Loucy (cell line): ENCODE measurements at regions not wholly inside any gene's neighbourhood (a gene's known extent, or its start where the extent isn't known, plus 50 kb on each side); places are given as distances from the start of the nearest gene placed in this dataset.

Experiments used
- H2AFZ ChIP-seq: fragments of 200-600 bp; sonication (generic); 2 replicates; pipeline ENCODE4 v1.6.0; 2016; ENCODE audit warnings: antibody characterized with exemption, mild to moderate bottlenecking, low read length, moderate library complexity
- H3F3A ChIP-seq: fragments of 200-600 bp; 2 replicates; pipeline ENCODE4 v1.6.0; 2016; ENCODE audit warnings: antibody characterized with exemption, low read depth, mild to moderate bottlenecking
- H3K27me3 ChIP-seq: fragments of 200-600 bp; sonication (generic); 2 replicates; pipeline ENCODE4 v1.6.1; 2014; ENCODE audit warnings: low read length, mild to moderate bottlenecking; ENCODE audit not compliant: insufficient read depth, poor library complexity, severe bottlenecking
- H3K36me3 ChIP-seq: fragments of 200-600 bp; sonication (generic); 2 replicates; pipeline ENCODE4 v1.6.1; 2016; ENCODE audit warnings: low read length; ENCODE audit not compliant: insufficient read depth
- H3K4me1 ChIP-seq: fragments of 200-600 bp; sonication (generic); 2 replicates; pipeline ENCODE4 v1.5.1; 2014; ENCODE audit warnings: low read length, mild to moderate bottlenecking; ENCODE audit not compliant: insufficient read depth, poor library complexity, severe bottlenecking
- H3K4me2 ChIP-seq: fragments of 200-600 bp; sonication (generic); 2 replicates; pipeline ENCODE4 v1.6.0; 2014; ENCODE audit warnings: antibody characterized with exemption, low read length, low read depth, mild to moderate bottlenecking; ENCODE audit not compliant: poor library complexity, severe bottlenecking
- H3K4me3 ChIP-seq: fragments of 200-600 bp; sonication (generic); 2 replicates; pipeline ENCODE4 v1.5.1; 2014; ENCODE audit warnings: low read length, mild to moderate bottlenecking, mixed read lengths; ENCODE audit not compliant: poor library complexity, severe bottlenecking
- H3K79me2 ChIP-seq: fragments of 200-600 bp; sonication (generic); 2 replicates; pipeline ENCODE4 v1.6.1; 2014; ENCODE audit warnings: low read length; ENCODE audit not compliant: insufficient read depth
- H3K9ac ChIP-seq: fragments of 200-600 bp; sonication (generic); 2 replicates; pipeline ENCODE4 v1.6.0; 2014; ENCODE audit warnings: mild to moderate bottlenecking, low read depth, low read length, moderate library complexity; ENCODE audit not compliant: poor library complexity, severe bottlenecking
- H3K9me2 ChIP-seq: fragments of 200-600 bp; sonication (generic); replicated peaks from 2 replicates; pipeline ENCODE4 v1.6.1; 2016; ENCODE audit warnings: low read depth, low read length, mixed read lengths
- H3K9me3 ChIP-seq: fragments of 200-600 bp; sonication (generic); 2 replicates; pipeline ENCODE4 v1.6.1; 2014; ENCODE audit warnings: mild to moderate bottlenecking, antibody characterized with exemption, low read length, low read depth; ENCODE audit not compliant: insufficient read depth
- H4K20me1 ChIP-seq: fragments of 200-600 bp; sonication (generic); 2 replicates; pipeline ENCODE4 v1.6.0; 2014; ENCODE audit warnings: antibody characterized with exemption, low read length, mild to moderate bottlenecking; ENCODE audit not compliant: insufficient read depth, poor library complexity, severe bottlenecking
- EZH2phosphoT487 ChIP-seq: fragments of 200-600 bp; IDR thresholded peaks from 2 replicates; pipeline ENCODE4 v1.6.1; 2018; ENCODE audit warnings: antibody characterized with exemption, mild to moderate bottlenecking, moderate library complexity, borderline replicate concordance
- TF ChIP-seq, protein P1 (sequence below): fragments of 200-600 bp; sonication (generic); conservative IDR thresholded peaks from 2 replicates; pipeline ENCODE4 v1.5.1; 2014; ENCODE audit warnings: mild to moderate bottlenecking, antibody characterized with exemption, low read length

DNA sequence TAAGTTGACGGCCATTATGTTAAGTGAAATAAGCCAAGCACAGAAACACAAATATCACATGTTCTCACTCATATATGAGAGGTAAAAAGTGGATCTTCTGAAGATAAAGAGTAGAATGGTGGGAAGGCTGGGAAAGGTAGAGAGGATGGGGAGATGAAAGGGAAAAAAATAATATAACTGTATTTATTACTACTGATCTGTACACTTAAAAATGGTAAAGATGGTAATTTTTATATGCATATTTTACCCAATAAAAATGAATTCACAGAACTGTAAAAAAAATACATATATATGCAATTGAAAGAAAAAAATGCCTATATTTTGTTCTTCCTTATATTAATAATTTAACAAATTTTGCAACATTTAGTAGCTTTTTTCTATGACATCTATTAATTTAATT, 694.4 kb upstream of the MARCKS start:
- Histone ChIP-seq H3K9me3 (no peaks in the 10 kb centered on the region), H3K27me3 (no peaks in the 10 kb centered on the region), H3K9me2 (no peaks in the 10 kb centered on the region), H3K36me3 (no peaks in the 10 kb centered on the region), H3K4me1 (no peaks in the 10 kb centered on the region), H4K20me1 (no peaks in the 10 kb centered on the region), H3K9ac (no peak overlapping the region), H3K4me2 (no peak overlapping the region), H2AFZ (no peak overlapping the region), H3F3A (no peaks in the 10 kb centered on the region), H3K4me3 (no peak overlapping the region), H3K79me2 (no peaks in the 10 kb centered on the region)
- no peak for TF ChIP-seq EZH2phosphoT487
- TF ChIP-seq, protein P1, sequence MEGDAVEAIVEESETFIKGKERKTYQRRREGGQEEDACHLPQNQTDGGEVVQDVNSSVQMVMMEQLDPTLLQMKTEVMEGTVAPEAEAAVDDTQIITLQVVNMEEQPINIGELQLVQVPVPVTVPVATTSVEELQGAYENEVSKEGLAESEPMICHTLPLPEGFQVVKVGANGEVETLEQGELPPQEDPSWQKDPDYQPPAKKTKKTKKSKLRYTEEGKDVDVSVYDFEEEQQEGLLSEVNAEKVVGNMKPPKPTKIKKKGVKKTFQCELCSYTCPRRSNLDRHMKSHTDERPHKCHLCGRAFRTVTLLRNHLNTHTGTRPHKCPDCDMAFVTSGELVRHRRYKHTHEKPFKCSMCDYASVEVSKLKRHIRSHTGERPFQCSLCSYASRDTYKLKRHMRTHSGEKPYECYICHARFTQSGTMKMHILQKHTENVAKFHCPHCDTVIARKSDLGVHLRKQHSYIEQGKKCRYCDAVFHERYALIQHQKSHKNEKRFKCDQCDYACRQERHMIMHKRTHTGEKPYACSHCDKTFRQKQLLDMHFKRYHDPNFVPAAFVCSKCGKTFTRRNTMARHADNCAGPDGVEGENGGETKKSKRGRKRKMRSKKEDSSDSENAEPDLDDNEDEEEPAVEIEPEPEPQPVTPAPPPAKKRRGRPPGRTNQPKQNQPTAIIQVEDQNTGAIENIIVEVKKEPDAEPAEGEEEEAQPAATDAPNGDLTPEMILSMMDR, result no peak

DNA sequence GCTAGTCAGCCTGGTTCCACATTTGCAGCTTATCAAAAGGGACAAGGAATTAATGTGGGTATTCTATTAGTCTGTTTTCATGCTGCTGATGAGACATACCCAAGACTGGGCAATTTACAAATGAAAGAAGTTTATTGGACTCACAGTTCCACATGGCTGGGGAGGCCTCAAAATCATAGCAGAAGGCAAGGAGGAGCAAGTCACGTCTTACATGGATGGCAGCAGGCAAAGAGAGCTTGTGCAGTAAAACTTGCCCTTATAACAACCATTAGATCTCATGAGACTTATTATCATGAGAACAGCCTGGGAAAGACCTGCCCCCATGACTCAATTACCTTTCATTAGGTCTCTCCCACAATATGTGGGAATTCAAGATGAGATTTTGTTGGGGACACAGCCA, 689.1 kb upstream of the MARCKS start:
- Histone ChIP-seq H3K36me3 (no peaks in the 10 kb centered on the region), H3K4me3 (no peak overlapping the region), H3K9me3 (no peaks in the 10 kb centered on the region), H4K20me1 (no peaks in the 10 kb centered on the region), H2AFZ (no peak overlapping the region), H3K4me1 (no peaks in the 10 kb centered on the region), H3K4me2 (no peak overlapping the region), H3K79me2 (no peaks in the 10 kb centered on the region), H3K9me2 (no peaks in the 10 kb centered on the region), H3K9ac (no peak overlapping the region), H3K27me3 (no peaks in the 10 kb centered on the region), H3F3A (no peaks in the 10 kb centered on the region)
- TF ChIP-seq EZH2phosphoT487, result no peak
- TF ChIP-seq, protein P1, result no peak

DNA sequence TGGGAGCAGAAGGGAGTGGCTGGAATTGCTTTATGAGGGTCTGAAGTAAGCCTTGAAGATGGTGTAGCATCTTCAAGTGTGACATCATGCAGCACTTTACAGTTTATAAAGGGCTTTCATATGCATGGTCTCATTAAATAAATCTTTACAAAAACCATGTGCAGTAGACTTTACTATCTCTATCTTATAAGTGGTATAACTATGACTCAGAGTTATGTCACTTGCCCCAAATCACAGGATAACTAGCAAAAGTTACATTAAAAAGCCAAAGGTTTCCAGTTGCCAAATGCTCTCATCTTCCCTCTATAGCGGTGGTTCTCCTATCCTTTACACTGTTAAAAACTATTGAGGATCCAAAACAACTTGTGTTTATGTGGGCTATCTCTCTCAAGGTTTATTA, 687.7 kb upstream of the MARCKS start:
- H3K9ac ChIP-seq, result no peak overlapping the region
- no peak overlapping the region for H2AFZ ChIP-seq
- H3K9me3 ChIP-seq, result no peaks in the 10 kb centered on the region
- H3K4me3 ChIP-seq, result no peak overlapping the region
- no peak overlapping the region for H3K4me2 ChIP-seq
- no peaks in the 10 kb centered on the region for H3K36me3 ChIP-seq
- H3K4me1 ChIP-seq, result no peaks in the 10 kb centered on the region
- H3K79me2 ChIP-seq, result no peaks in the 10 kb centered on the region
- H4K20me1 ChIP-seq, result no peaks in the 10 kb centered on the region
- H3K27me3 ChIP-seq, result no peaks in the 10 kb centered on the region
- TF ChIP-seq, protein P1, result no peak
- no peak for TF ChIP-seq EZH2phosphoT487
- no peaks in the 10 kb centered on the region for H3K9me2 ChIP-seq
- H3F3A ChIP-seq, result no peaks in the 10 kb centered on the region
